H9 (cell line): ENCODE measurements at regions not wholly inside any gene's neighbourhood (a gene's known extent, or its start where the extent isn't known, plus 50 kb on each side); places are given as distances from the start of the nearest gene placed in this dataset.

Source experiments
- DNase-seq: peaks from one replicate; pipeline ENCODE4 v3.0.0-alpha.2; 2017
- H2AFZ ChIP-seq: one replicate; pipeline ENCODE4 v1.6.1; 2013; ENCODE audit warnings: mild to moderate bottlenecking, low read length, control low read depth, moderate library complexity
- H2AK5ac ChIP-seq: 2 replicates; pipeline ENCODE4 v1.6.1; 2013; ENCODE audit warnings: low read length, control low read depth, mixed read lengths; ENCODE audit not compliant: insufficient read length
- H2BK120ac ChIP-seq: one replicate; pipeline ENCODE4 v1.6.1; 2013; ENCODE audit warnings: low read depth, mild to moderate bottlenecking, low read length, control low read depth, inconsistent platforms; ENCODE audit not compliant: poor library complexity, severe bottlenecking
- H2BK12ac ChIP-seq: 2 replicates; pipeline ENCODE4 v1.6.1; 2013; ENCODE audit warnings: low read length, control low read depth, mixed read lengths, low read depth; ENCODE audit not compliant: insufficient read length
- H2BK15ac ChIP-seq: 2 replicates; pipeline ENCODE4 v1.6.1; 2013; ENCODE audit warnings: low read depth, low read length, control low read depth
- H2BK20ac ChIP-seq: one replicate; pipeline ENCODE4 v1.6.1; 2013; ENCODE audit warnings: low read depth, mild to moderate bottlenecking, low read length, control low read depth, inconsistent platforms; ENCODE audit not compliant: poor library complexity, severe bottlenecking
- H2BK5ac ChIP-seq: 2 replicates; pipeline ENCODE4 v1.6.1; 2013; ENCODE audit warnings: low read length, control low read depth, mixed read lengths; ENCODE audit not compliant: insufficient read length
- H3K14ac ChIP-seq: 2 replicates; pipeline ENCODE4 v1.6.1; 2013; ENCODE audit warnings: low read length, control low read depth; ENCODE audit not compliant: insufficient read depth
- H3K18ac ChIP-seq: 2 replicates; pipeline ENCODE4 v1.6.1; 2013; ENCODE audit warnings: low read depth, mild to moderate bottlenecking, mixed read lengths, low read length, control low read depth; ENCODE audit not compliant: insufficient read length
- H3K23ac ChIP-seq: 2 replicates; pipeline ENCODE4 v1.6.1; 2013; ENCODE audit warnings: low read length, control low read depth, mixed read lengths, low read depth; ENCODE audit not compliant: insufficient read length
- H3K23me2 ChIP-seq: 2 replicates; pipeline ENCODE4 v1.6.1; 2013; ENCODE audit warnings: low read depth, mild to moderate bottlenecking, mixed read lengths, low read length, control low read depth; ENCODE audit not compliant: insufficient read length, poor library complexity, severe bottlenecking
- H3K27ac ChIP-seq: 2 replicates; pipeline ENCODE4 v1.5.1; 2013; ENCODE audit warnings: low read length, control low read depth, mixed read lengths, low read depth; ENCODE audit not compliant: insufficient read length
- H3K27me3 ChIP-seq: 2 replicates; pipeline ENCODE4 v1.6.1; 2013; ENCODE audit warnings: low read length, control low read depth, inconsistent platforms; ENCODE audit not compliant: insufficient read depth
- H3K4ac ChIP-seq: 2 replicates; pipeline ENCODE4 v1.6.1; 2013; ENCODE audit warnings: low read depth, mild to moderate bottlenecking, control low read depth, inconsistent platforms, low read length, moderate library complexity
- H3K4me1 ChIP-seq: 2 replicates; pipeline ENCODE4 v1.6.1; 2013; ENCODE audit warnings: low read length, control low read depth, inconsistent platforms; ENCODE audit not compliant: insufficient read depth
- H3K4me2 ChIP-seq: 2 replicates; pipeline ENCODE4 v1.6.1; 2013; ENCODE audit warnings: low read length, control low read depth, mixed read lengths; ENCODE audit not compliant: insufficient read length, insufficient read depth
- H3K56ac ChIP-seq: 2 replicates; pipeline ENCODE4 v1.6.1; 2013; ENCODE audit warnings: low read depth, mild to moderate bottlenecking, mixed read lengths, low read length, control low read depth; ENCODE audit not compliant: insufficient read length
- H3K79me1 ChIP-seq: 2 replicates; pipeline ENCODE4 v1.6.1; 2013; ENCODE audit warnings: low read depth, mild to moderate bottlenecking, moderate library complexity, low read length, control low read depth, inconsistent platforms; ENCODE audit not compliant: insufficient read depth, poor library complexity, severe bottlenecking
- H3K79me2 ChIP-seq: 2 replicates; pipeline ENCODE4 v1.6.1; 2013; ENCODE audit warnings: low read length, control low read depth, inconsistent platforms; ENCODE audit not compliant: insufficient read depth
- H3K9ac ChIP-seq: 2 replicates; pipeline ENCODE4 v1.6.1; 2013; ENCODE audit warnings: low read length, control low read depth, mixed read lengths; ENCODE audit not compliant: insufficient read length; ENCODE audit errors: extremely low read depth
- H3K9me3 ChIP-seq: one replicate; pipeline ENCODE4 v1.6.1; 2013; ENCODE audit warnings: low read depth, low read length, inconsistent platforms; ENCODE audit not compliant: control insufficient read depth
- H3T11ph ChIP-seq: one replicate; pipeline ENCODE4 v1.6.1; 2013; ENCODE audit warnings: mild to moderate bottlenecking, low read length, control low read depth, inconsistent platforms
- H4K20me1 ChIP-seq: one replicate; pipeline ENCODE4 v1.6.1; 2013; ENCODE audit not compliant: control insufficient read depth, insufficient read length, insufficient read depth
- H4K5ac ChIP-seq: 2 replicates; pipeline ENCODE4 v1.6.1; 2013; ENCODE audit warnings: low read depth, mild to moderate bottlenecking, mixed read lengths, low read length, control low read depth; ENCODE audit not compliant: insufficient read length
- H4K8ac ChIP-seq: replicated peaks from 2 replicates; pipeline ENCODE4 v1.6.1; 2013; ENCODE audit warnings: low read length, control low read depth, mixed read lengths, low read depth; ENCODE audit not compliant: insufficient read length
- H4K91ac ChIP-seq: 2 replicates; pipeline ENCODE4 v1.6.1; 2013; ENCODE audit warnings: low read depth, mild to moderate bottlenecking, moderate library complexity, mixed read lengths, low read length, control low read depth; ENCODE audit not compliant: insufficient read length
- H3K27ac Mint-ChIP-seq, 3 experiments: 2 replicates in 2 of 3; 3 replicates in 1 of 3; pipeline ENCODE4 v1.8.0; 2020 to 2021; ENCODE audit warnings: mixed read lengths in 3 of 3, mild to moderate bottlenecking in 1 of 3, moderate library complexity in 1 of 3
- H3K27me3 Mint-ChIP-seq: 2 replicates; pipeline ENCODE4 v1.8.0; 2021; ENCODE audit warnings: low read depth, mild to moderate bottlenecking, moderate library complexity, mixed read lengths
- H3K36me3 Mint-ChIP-seq, 3 experiments: 2 replicates in 2 of 3; 3 replicates in 1 of 3; pipeline ENCODE4 v1.8.0; 2020 to 2021; ENCODE audit warnings: low read depth in 3 of 3, mixed read lengths in 3 of 3; ENCODE audit not compliant: insufficient read depth in 1 of 3
- H3K4me1 Mint-ChIP-seq, 2 experiments: 2 replicates each; pipeline ENCODE4 v1.8.0; 2020; ENCODE audit warnings: mixed read lengths in 2 of 2
- H3K4me3 Mint-ChIP-seq, 2 experiments: 2 replicates in 1 of 2; 3 replicates in 1 of 2; pipeline ENCODE4 v1.8.0; 2020 to 2021; ENCODE audit warnings: mild to moderate bottlenecking in 2 of 2, mixed read lengths in 2 of 2, moderate library complexity in 1 of 2
- H3K9me3 Mint-ChIP-seq, 2 experiments: 2 replicates in 1 of 2; 3 replicates in 1 of 2; pipeline ENCODE4 v1.8.0; 2020; ENCODE audit warnings: mild to moderate bottlenecking in 2 of 2, mixed read lengths in 2 of 2, moderate library complexity in 1 of 2
- CTCF ChIP-seq: fragments of 200-600 bp; sonication (generic); conservative IDR thresholded peaks from 3 replicates; pipeline ENCODE4 v1.8.0; 2021; ENCODE audit warnings: antibody characterized with exemption, mild to moderate bottlenecking

- Histone ChIP-seq H3K79me2 (no peaks in the 10 kb centered on the region), H3T11ph (no peak overlapping the region), H3K4me2 (no peak overlapping the region), H2AFZ (no peak overlapping the region), H2AK5ac (no peak overlapping the region), H4K20me1 (no peaks in the 10 kb centered on the region), H3K9ac (no peak overlapping the region), H3K18ac (no peak overlapping the region), H2BK5ac (no peak overlapping the region), H2BK120ac (no peak overlapping the region), H2BK20ac (no peak overlapping the region), H3K79me1 (no peaks in the 10 kb centered on the region), H4K5ac (no peak overlapping the region), H3K56ac (no peak overlapping the region), H2BK12ac (no peak overlapping the region), H3K4me1 (no peaks in the 10 kb centered on the region), H3K27me3 (no peaks in the 10 kb centered on the region), H3K4ac (no peak overlapping the region), H3K27ac (no peak overlapping the region), H3K23ac (no peak overlapping the region), H3K23me2 (no peaks in the 10 kb centered on the region), H3K9me3 (no peaks in the 10 kb centered on the region), H2BK15ac (no peak overlapping the region), H4K91ac (no peak overlapping the region), H3K14ac (no peak overlapping the region), H4K8ac (no peak overlapping the region)
- TF ChIP-seq CTCF, result no peak
- DNase-seq, result no peak
- no peaks in the 10 kb centered on the region for H3K36me3 Mint-ChIP-seq
- H3K27me3 Mint-ChIP-seq, result no peaks in the 10 kb centered on the region
- H3K9me3 Mint-ChIP-seq, result no peaks in the 10 kb centered on the region
- H3K4me3 Mint-ChIP-seq, result no peak overlapping the region
- H3K27ac Mint-ChIP-seq, result no peak overlapping the region
- H3K4me1 Mint-ChIP-seq, result peaks cover 2 to 4% of the 10 kb centered on the region in 2 experiments; a peak in 3 of 4 replicates
These were observed 369.5 kb upstream of the LYPLAL1 start for GRCh38 chr1:218804014-218804785.
